ENCODE measurements at regions not wholly inside any gene's neighbourhood (a gene's known extent, or its start where the extent isn't known, plus 50 kb on each side); places are given as distances from the start of the nearest gene placed in this dataset.

- 65 to 74% (median 70%) methylated on average over 2 of the region's 2 CpGs for WGBS, 4 donors
- H3K27me3 ChIP-seq: no peaks in the 10 kb centered on the region
- H3K27ac ChIP-seq: no peak overlapping the region
- TF ChIP-seq POLR2A (IDR thresholded peaks at IDR 0.05) (no peak), CTCF (IDR thresholded peaks at IDR 0.05) (no peak)
- intact Hi-C loops (cut with DNase I): no loop called here
- no peaks in the 10 kb centered on the region for H3K36me3 ChIP-seq (replicated peaks in 1 of 2)
- H3K9me3 ChIP-seq (replicated peaks in 1 of 3): no peaks in the 10 kb centered on the region
- DNase-seq: no peak
- no peak overlapping the region for H3K4me3 ChIP-seq
- H3K4me1 ChIP-seq (replicated peaks in 1 of 2): peaks cover 6 to 11% of the 10 kb centered on the region in 2 donors
Measured at GRCh38 chr1:80891871-80892270, 908.9 kb upstream of the ADGRL2 start.

GRCh38 chr1:80882553-80882952, 918.2 kb upstream of the ADGRL2 start:
- intact Hi-C loops (cut with DNase I): no loop called here
- H3K36me3 ChIP-seq (replicated peaks in 1 of 2): no peaks in the 10 kb centered on the region
- H3K4me1 ChIP-seq (replicated peaks in 1 of 2): peaks cover 5 to 20% of the 10 kb centered on the region in 2 donors
- DNase-seq: peak; percentile 16 to 59 (median 27)
- no peaks in the 10 kb centered on the region for H3K27me3 ChIP-seq
- H3K27ac ChIP-seq: no peak overlapping the region
- no peaks in the 10 kb centered on the region for H3K9me3 ChIP-seq (replicated peaks in 1 of 3)
- no peak overlapping the region for H3K4me3 ChIP-seq
- 20 to 24% (median 21%) methylated on average over 3 of the region's 3 CpGs for WGBS, 4 donors
- TF ChIP-seq POLR2A (IDR thresholded peaks at IDR 0.05) (no peak), CTCF (IDR thresholded peaks at IDR 0.05) (no peak)

GRCh38 chr1:80878343-80878742, 922.4 kb upstream of the ADGRL2 start:
- DNase-seq: peak in 6 of 7 donors; percentile 26 to 65 (median 35)
- TF ChIP-seq POLR2A (IDR thresholded peaks at IDR 0.05): no peak
- no peak for TF ChIP-seq CTCF (IDR thresholded peaks at IDR 0.05)
- Histone ChIP-seq H3K27me3 (no peaks in the 10 kb centered on the region), H3K9me3 (replicated peaks in 1 of 3) (no peaks in the 10 kb centered on the region), H3K36me3 (replicated peaks in 1 of 2) (no peaks in the 10 kb centered on the region), H3K4me3 (no peak overlapping the region), H3K27ac (peak overlapping the region in 1 of 5 donors; percentile 17), H3K4me1 (replicated peaks in 1 of 2) (peaks cover 5 to 20% of the 10 kb centered on the region in 2 donors)
- intact Hi-C loops (cut with DNase I): no loop called here

GRCh38 chr1:80876035-80876434, 924.7 kb upstream of the ADGRL2 start:
- no peaks in the 10 kb centered on the region for H3K36me3 ChIP-seq (replicated peaks in 1 of 2)
- TF ChIP-seq CTCF (IDR thresholded peaks at IDR 0.05): no peak
- no peak for TF ChIP-seq POLR2A (IDR thresholded peaks at IDR 0.05)
- intact Hi-C loops (cut with DNase I): no loop called here
- WGBS, 4 donors: 85 to 96% (median 88%) methylated on average over 2 of the region's 2 CpGs
- peaks cover 5 to 7% of the 10 kb centered on the region in 2 donors for H3K4me1 ChIP-seq (replicated peaks in 1 of 2)
- H3K27me3 ChIP-seq: no peaks in the 10 kb centered on the region
- H3K9me3 ChIP-seq (replicated peaks in 1 of 3): no peaks in the 10 kb centered on the region
- no peak overlapping the region for H3K4me3 ChIP-seq
- no peak overlapping the region for H3K27ac ChIP-seq
- DNase-seq: no peak

Data from adrenal gland (tissue), 9 donors.